ENCODE measurements at regions not wholly inside any gene's neighbourhood (a gene's known extent, or its start where the extent isn't known, plus 50 kb on each side); places are given as distances from the start of the nearest gene placed in this dataset.
"Not testable (repeated sequence)": the region's sequence is repeated elsewhere in the genome, so short reads cannot be mapped to it uniquely, and the experiment has no call there.

DNA sequence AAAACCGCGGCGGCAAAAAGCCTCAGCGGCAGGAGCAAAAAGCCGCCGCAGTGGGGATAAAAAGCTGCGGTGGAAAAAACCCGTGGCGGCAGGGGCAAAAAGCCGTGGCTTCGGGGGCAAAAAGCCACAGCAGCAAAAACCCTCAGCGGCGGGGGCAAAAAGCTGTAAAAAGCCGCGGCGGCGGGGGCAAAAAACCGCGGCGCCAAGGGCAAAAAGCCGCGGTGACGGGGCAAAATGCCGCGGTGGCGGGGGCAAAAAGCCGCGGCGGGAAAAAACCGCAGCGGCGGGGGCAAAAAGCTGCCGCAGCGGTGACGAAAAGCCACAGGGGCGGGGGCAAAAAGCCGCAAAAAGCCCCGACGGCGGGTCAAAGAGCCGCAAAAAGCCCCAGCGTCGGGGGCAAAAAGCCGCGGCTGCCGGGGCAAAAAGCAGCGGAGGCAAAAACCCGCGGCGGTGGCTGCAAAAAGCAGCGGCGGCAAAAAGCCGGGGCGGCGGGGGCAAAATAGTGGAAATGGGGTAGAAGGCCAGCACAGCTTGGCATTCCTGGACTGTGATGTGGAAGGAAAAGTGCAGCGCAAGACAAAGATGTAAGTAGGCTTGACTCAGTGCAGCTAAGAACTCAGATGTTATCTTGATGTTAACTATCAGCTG is 151.8 kb downstream of the ANKRD30BL start:
- H3K4me3 ChIP-seq (ENCODE audit: low read depth, low read length) = peak overlapping the region; percentile 21; the same call in 1 of the 2 replicates
- TF ChIP-seq, protein P1, sequence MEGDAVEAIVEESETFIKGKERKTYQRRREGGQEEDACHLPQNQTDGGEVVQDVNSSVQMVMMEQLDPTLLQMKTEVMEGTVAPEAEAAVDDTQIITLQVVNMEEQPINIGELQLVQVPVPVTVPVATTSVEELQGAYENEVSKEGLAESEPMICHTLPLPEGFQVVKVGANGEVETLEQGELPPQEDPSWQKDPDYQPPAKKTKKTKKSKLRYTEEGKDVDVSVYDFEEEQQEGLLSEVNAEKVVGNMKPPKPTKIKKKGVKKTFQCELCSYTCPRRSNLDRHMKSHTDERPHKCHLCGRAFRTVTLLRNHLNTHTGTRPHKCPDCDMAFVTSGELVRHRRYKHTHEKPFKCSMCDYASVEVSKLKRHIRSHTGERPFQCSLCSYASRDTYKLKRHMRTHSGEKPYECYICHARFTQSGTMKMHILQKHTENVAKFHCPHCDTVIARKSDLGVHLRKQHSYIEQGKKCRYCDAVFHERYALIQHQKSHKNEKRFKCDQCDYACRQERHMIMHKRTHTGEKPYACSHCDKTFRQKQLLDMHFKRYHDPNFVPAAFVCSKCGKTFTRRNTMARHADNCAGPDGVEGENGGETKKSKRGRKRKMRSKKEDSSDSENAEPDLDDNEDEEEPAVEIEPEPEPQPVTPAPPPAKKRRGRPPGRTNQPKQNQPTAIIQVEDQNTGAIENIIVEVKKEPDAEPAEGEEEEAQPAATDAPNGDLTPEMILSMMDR (IDR thresholded peaks at IDR 0.05; ENCODE audit: low read depth, low read length) = no peak

DNA sequence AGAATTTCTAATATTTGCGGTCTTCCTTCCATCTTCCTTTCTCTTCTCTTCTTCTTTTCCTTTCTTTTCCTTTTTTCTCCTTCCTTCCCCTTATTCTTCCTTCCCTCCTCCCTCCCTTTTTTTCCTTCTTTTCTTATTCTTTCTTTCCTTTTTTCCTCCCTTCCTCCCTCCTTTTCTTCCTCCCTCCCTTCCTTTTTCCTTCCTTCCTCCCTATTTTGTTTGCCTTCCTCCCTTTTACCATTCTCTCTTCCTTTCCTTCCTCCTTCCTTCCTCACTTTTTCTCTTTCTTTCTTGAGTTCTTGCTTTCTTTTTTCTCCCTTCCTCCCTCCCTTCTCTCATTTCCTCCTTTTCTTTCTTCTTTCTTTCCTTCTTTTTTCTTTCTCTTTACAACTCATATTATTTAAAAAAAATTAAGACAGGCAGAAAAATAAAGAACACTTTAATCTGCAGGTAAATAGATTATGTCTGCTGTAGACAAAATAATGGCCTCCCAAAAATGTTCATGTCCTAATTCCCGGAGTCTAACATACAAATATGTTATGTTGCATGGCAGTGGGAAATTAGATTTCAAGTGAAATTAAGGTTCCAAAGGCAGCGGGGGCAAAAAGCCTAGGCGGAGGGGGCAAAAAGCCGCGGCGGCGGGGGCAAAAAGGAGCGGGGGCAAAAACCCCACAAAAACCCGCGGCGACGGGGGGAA is 152.4 kb downstream of the ANKRD30BL start:
- TF ChIP-seq, protein P1 (IDR thresholded peaks at IDR 0.05; ENCODE audit: low read depth, low read length) = no peak
- H3K4me3 ChIP-seq (ENCODE audit: low read depth, low read length) = no peak overlapping the region

GRCh38 chr2:131990751-131991150 is 171.0 kb downstream of the ANKRD30BL start:
- H3K4me3 ChIP-seq (ENCODE audit: low read depth, low read length) = not testable (repeated sequence)

- not testable (repeated sequence) for H3K4me3 ChIP-seq (ENCODE audit: low read depth, low read length)
Observed at GRCh38 chr2:131966671-131967070, 195.1 kb downstream of the ANKRD30BL start.

- TF ChIP-seq, protein P1 (IDR thresholded peaks at IDR 0.05; ENCODE audit: low read depth, low read length) = no peak
- no peak overlapping the region for H3K4me3 ChIP-seq (ENCODE audit: low read depth, low read length)
Observed at GRCh38 chr2:131966256-131966655, 195.5 kb downstream of the ANKRD30BL start.

DNA sequence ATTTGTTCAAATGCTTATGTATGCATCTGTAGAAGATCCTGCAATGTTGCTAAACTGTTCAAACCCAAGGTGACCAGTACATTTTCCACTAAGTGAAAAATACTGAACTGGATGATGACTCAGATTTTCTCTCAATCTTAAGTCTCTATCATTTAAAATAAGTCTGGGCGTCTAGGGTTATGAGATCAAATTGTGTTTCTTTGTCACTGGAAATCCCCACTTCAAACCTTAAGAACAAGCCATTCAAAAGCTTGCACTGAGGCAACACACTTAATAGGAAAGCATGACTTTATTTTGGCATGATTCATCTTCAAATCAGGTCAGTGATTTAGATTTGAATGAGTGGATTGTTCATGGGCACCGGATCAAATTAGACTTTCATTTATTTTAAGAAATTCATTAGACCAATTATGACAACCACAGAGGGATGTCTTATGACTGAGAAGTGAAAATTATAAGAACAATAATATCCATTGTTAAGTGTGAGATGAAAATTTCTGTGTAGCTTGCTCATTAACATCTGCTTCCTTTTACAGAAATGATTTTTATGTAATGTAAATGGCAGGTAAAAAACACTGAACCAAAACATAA is 203.6 kb downstream of the ANKRD30BL start:
- H3K4me3 ChIP-seq (ENCODE audit: low read depth, low read length) = not testable (repeated sequence)

- H3K4me3 ChIP-seq (ENCODE audit: low read depth, low read length) = not testable (repeated sequence)
Observed at GRCh38 chr2:131948641-131949040, 213.1 kb downstream of the ANKRD30BL start.

GRCh38 chr2:131923287-131923686 is 238.5 kb downstream of the ANKRD30BL start:
- not testable (repeated sequence) for H3K4me3 ChIP-seq (ENCODE audit: low read depth, low read length)

DNA sequence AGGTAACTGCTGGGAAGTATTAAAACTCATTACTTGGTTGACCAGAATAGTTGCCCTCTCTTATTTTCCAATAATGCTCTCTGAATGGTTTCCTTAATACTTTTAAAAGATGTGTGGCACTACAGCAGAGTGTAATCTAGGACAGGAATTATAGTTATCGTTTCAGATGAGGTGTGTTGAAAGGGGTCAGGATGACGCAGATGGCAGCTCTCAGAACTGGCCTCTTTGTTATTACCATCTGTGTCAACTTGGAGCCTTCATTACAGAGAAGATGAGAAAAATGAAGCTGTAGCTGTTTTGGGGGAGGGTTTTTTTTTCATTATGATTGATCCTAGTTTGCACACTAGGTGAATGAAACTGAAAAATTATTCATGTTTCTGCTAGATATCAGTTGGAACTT is 238.9 kb downstream of the ANKRD30BL start:
- not testable (repeated sequence) for H3K4me3 ChIP-seq (ENCODE audit: low read depth, low read length)
